CD4-positive, alpha-beta T cell treated with Interleukin-1 beta for 1 hour (primary cell): ENCODE measurements at regions not wholly inside any gene's neighbourhood (a gene's known extent, or its start where the extent isn't known, plus 50 kb on each side); places are given as distances from the start of the nearest gene placed in this dataset.
"Not testable (repeated sequence)": the region's sequence is repeated elsewhere in the genome, so short reads cannot be mapped to it uniquely, and the experiment has no call there.

Source experiments
- DNase-seq, 2 donors: peaks; one replicate each; pipeline ENCODE4 v3.0.0-alpha.2; 2020 to 2022

DNA sequence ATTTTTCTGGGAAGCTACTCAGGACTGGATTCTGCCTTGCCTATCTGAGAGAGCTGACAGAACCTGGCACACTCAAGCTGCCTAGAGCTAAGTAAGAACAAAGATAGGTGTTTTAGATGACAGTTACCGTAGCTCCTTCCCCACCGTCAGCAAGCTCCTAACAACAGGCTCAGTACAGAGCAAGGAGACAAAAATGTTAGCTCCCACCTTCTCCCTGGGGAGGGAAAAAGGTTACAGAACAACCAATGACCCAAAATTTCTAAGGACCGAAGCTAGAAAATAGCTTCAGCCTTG lies 1058.2 kb upstream of the PCDH20 start:
- no peak for DNase-seq

DNA sequence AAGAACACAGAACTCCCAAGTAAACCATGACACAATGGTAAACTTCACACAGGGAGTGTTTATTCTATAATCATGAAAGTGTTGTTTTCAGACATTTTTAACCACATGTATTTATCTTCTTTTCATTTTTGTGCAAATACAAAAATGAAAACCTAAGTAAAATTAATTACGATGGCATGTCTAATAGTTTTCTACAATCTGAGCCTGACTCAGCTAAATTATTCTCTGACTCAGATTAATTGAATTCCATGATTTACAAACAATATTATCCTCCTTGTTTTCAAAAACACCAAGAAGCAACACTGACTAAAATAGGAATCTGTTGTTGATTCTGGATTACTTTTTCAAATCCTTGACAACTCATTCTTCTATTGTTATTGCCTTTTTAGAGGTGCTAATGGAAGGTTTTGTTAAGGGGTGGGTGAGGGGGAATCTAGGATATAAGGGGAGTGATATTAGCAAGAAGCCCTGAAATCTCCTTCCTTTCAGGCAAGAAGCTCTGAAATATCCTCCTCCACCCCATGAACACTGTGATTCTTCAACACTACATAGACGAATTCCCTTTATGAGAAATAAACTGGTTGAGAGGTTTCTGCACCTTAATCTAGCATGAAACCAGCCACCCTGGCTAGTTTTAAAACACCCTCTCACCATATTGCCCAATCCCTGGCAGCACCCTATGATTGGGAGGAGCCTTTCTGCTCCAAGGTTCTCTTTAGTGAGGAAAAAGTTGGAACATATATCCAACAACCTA lies 1057.7 kb upstream of the PCDH20 start:
- no peak for DNase-seq

DNA sequence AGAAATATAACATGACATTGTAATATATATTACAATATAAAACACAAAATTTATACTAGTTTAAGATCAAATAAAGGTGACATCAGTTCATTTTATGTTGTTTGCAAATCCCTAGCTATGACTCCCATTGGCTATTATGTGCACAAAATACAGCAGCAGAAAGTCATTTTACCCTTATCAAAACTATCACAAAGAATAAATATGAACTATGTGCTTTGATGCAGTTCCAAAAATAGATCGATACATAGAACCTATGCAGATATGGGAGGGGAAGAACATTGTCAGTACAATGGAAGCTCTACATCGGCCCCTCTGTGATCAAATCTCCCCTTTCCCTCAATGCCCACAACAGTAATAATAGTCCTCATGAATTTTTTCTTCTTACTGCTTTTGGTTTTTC lies 1038.1 kb upstream of the PCDH20 start:
- DNase-seq = no peak

DNA sequence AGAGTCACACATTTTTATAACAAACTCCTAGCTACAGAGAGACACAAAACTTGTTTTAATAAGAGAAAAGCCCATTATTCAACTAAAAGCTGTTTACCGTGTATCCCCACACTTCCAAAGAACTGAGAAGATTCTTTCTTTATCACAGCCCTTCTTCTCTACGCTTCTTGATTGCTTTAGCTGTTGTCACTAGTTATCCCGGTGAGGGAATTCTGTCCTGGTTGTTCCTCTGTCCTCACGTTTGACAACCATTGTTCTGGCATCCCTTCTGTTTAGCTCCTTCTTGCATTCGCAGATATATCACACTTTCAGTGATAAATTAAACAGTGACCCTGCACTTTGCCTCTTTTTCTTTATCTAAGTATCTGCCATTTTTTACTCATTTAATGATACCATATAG lies 1035.1 kb upstream of the PCDH20 start:
- DNase-seq = no peak

DNA sequence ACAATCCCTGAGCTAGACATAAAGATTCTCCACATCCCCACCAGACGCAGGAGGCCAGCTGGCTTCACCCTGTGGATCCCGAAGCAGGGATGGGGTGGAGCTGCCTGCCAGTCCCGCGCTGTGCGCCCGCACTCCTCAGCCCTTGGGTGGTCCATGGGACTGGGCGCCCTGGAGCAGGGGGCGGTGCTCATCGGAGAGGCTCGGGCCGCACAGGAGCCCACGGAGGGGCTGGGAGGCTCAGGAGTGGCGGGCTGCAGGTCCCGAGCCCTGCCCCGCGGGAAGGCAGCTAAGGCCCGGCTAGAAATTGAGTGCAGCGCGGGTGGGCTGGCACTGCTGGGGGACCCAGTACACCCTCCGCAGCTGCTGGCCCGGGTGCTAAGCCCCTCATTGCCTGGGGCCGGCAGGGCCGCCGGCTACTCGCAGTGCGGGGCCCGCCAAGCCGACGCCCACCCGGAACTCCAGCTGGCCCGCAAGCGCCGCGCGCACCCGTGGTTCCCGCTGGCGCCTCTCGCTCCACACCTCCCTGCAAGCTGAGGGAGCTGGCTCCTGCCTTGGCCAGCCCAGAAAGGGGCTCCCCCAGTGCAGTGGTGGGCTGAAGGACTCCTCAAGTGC lies 1032.2 kb upstream of the PCDH20 start:
- not testable (repeated sequence) for DNase-seq

DNA sequence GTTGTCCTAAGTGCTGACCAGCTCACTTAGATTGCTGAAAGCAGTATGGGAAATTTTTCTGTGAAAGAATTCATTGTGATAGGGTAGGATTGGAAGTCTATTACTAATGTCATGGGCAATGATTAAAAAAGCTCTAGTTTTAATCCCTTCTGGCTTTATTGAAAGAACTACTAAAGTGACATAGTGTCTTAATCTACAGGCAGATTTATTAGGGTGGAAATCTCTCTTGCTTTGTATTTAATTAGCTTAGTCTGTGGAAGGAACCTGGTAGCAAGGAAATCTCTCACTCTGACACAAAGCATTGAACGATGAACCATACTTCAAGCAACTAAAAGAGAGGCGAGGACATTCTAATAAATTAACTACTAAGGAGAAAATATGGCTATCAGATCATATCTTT lies 1029.2 kb upstream of the PCDH20 start:
- no peak for DNase-seq

DNA sequence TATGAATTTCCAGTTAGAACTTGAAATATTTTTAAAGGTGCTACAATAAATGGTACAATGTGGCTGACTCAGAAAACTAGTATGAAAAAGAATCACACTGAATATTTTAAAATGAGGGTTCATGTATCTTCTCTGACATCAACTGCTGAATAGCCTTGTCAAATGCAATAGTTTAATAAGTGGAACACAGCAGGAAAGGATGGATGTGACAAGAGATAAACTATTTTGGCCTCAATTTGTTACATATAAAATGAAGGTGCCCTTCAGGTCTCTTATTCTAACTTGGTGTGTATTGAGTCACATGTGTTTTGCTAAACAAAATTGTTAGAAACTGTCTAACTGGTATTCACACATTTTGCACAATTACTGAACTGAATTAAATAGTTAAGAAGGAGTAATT lies 1018.4 kb upstream of the PCDH20 start:
- no peak for DNase-seq

DNA sequence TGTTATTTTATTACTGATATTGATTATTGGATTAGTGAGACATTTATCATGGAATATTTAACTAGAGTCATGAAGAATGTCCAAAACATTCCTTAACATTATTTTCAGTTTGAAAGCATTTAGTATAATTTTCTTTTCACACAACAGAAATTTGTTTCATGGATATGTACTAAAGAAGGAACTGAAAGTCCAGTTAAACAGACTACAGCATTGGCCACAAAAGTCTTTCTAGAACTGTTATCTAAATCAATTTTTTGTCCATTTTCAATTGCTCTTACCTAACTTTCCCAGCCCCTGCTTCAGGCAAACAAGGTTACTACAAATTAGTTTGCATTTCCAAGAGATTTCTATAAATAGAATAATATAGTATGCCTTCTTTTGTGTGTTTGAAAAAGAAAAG lies 1018.0 kb upstream of the PCDH20 start:
- DNase-seq = no peak

DNA sequence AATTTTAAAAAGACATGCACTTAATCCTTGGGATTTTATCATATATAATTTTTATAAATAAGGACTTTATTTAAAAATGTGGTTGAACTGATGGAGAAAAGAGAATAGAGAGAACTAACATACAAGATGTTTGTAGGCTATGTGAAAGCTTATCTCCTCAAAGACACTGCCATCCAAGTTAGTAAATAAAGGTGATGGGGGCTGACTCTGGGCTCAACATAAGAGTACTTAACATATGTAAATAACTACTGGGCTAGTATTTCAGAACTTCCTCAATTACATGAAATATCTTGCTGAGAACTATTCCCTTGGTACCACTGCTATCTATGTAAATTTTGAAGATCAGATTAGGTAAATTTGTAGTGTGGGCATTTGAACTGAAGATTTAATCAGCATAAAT lies 1017.3 kb upstream of the PCDH20 start:
- DNase-seq = no peak

DNA sequence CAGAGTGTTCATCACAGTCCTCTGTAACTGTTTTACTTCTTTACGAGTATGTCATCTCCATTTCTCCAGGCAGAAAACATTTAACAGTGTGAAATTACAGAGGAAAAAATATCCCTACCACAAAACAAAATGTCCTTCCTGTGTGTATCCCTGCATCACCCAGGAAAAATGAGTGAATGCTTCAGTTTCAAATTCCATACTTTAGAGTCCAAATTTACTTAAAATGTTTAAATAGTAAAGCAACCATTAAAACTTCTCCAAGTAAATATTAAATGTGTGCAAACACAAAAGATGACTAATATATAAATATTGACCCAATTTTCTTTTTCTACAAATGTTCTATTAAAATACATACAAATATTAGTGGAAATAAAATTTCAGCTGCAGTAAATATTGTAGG lies 1016.6 kb upstream of the PCDH20 start:
- no peak for DNase-seq

DNA sequence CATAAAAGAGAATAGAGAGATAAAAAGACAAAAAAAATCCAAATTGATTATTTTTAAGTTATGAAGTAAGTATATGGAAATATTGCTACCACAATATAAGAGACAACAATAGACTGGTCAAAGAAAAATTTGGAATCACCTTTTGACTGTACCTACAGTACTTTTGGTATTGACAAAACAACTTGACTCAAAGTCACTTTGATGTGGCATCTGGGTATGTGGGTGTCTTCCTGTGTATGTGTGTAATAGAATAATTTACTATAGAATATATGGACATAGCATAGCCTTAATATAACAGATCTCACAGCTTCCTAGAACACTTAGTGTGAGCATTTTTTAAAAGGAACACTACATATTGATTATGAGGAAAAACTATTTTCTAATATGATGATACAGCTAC lies 1016.2 kb upstream of the PCDH20 start:
- no peak for DNase-seq

DNA sequence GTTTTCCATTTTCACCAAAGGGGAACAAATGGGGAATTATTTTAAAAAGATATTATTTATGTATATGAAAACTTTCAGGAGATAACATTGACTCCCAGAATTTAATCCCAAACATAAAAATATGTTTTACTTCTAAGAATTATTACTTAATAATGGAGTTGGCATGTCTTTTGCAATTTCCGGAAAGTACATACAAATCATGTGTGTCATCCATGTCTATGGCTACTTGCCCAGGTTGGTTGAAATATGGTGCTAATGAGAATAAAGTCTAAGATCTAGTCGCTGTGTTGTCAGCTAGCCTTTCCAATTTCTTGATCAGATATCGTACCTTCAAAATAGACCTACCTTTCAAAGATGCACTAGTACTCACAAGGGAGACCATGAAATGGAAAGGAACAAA lies 1003.2 kb upstream of the PCDH20 start:
- no peak for DNase-seq

DNA sequence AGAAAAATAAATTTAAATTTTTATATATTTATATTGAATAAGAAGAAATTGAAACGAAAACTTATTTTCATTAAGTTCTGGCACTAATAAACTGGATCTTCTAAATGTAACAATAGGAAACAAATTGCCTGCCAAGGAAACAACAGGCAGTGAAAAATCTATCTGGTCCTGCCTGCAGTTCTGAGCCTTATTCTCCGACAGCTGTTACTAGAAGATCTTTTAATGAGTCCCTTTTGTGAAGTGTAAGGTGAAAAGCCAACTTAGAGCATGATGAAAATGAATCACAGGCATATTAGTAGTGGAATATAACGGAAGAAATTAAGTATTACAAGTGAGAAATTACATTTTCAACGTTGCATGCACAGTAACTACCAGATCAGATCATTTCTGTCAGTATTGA lies 1002.7 kb upstream of the PCDH20 start:
- DNase-seq = no peak

DNA sequence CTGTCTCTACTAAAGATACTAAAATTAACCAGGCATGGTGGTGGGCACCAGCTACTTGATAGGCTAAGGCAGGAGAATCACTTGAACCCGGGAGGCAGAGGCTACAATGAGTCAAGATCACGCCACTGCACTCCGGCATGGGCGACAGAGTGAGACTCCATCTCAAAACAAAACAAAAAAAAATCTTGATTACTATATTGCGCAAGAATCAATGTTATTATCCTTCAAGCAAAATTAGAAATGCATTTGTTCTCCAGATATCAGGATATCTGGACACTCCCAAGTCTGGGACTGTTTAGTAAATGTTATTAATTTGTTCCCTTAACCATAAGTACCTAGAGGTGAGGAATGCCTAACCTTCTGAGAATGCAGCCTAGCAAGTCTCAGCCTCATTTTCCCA lies 992.2 kb upstream of the PCDH20 start:
- DNase-seq = no peak

DNA sequence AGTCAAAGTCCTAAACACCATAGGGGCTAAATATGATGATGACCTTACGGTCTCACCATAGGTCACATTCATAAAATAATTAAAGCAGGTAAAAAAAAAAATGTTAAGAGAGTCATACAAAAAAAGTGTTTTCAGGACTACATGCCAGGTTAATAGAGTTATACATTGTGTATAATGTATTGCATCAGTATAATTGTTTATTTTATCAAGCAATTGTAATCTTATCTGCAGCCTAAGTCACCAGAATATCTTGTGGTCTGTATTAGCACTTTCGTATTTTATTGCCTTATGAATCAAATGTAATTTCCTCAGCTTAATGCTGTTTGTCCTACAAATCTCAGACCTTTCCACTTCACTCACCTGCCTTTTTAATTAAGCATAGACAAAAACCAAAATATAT lies 972.9 kb upstream of the PCDH20 start:
- no peak for DNase-seq

DNA sequence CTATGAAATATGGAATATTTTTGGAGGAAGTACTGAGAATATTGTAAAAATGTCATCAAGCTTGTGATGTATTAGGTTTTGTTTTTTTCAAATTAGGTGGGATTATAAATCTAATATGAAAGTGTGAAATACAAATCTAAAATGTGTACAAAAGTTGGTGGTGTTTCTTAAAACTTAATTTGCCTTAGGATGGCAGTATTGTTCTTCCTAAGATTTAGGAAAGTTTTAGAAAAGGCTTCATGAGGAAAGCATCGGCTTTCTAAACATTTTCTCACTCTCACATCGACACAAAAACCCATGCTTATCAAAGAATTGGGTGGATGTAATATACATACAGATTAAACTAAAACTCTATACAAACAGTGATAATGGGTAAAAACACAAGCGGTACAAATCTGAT lies 972.0 kb upstream of the PCDH20 start:
- no peak for DNase-seq

DNA sequence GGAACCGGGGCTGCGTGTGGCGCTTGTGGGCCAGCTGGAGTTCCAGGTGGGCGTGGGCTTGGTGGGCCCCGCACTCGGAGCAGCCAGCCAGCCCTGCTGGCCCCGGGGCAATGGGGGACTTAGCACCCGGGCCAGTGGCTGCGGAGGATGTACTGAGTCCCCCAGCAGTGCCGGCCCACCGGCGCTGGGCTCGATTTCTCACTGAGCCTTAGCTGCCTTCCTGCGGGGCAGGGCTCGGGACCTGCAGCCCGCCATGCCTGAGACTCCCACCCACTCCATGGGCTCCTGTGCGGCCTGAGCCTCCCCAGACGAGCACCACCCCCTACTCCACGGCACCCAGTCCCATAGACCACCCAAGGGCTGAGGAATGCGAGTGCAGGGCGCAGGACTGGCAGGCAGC lies 963.6 kb upstream of the PCDH20 start:
- not testable (repeated sequence) for DNase-seq

DNA sequence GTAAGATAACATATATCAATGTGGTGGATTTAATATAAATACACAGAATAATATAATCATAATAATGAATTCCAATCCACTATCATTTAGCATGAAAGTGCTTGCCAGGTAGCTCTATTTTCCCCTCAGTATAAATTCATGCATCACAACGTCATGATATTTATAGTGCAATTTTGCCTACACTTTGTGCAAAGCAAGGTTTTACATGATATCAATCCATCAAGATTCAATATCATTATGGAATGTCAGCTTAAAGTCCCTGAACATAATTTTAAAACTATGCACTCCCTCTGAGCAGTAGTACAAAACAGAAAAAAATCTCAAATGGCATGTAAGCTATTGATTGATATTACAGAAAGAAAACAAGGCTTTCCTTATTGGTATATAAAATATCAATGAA lies 962.2 kb upstream of the PCDH20 start:
- no peak for DNase-seq

DNA sequence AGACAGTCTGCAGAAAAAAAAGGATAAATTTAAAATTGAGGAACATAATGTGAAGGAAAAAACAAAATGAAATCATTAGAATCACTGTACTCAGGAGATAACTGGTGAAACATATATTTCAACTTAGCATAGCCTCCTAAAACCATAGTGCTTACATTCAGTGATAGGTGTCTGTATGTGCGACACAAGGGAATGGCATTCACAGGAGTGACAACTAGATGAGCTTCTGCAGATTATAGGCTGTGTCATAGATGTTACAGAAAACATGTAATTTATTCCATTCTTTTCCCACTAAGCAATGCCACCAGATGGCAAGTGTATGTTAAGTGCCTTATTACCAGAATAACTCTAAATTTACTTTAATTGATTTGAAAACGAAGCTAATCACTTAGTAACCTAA lies 960.0 kb upstream of the PCDH20 start:
- no peak for DNase-seq

DNA sequence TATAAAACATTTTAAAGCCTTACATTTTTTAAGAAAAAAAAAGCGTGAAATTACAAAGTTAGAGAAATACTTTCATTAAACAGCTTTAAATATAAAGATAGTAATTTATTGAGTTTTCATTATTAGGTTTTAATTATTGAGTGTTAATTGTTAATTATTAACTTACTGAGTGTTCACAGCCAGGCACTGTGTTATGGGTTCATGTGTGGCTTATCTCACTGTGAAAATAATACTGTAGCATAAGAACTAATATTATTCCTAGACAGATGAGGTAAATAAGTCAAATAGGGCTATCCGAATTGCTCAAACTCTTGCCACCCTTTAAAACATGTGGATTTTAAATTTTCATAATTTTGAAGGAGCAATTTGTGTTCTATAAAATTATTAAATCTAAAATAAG lies 956.1 kb upstream of the PCDH20 start:
- DNase-seq = no peak

DNA sequence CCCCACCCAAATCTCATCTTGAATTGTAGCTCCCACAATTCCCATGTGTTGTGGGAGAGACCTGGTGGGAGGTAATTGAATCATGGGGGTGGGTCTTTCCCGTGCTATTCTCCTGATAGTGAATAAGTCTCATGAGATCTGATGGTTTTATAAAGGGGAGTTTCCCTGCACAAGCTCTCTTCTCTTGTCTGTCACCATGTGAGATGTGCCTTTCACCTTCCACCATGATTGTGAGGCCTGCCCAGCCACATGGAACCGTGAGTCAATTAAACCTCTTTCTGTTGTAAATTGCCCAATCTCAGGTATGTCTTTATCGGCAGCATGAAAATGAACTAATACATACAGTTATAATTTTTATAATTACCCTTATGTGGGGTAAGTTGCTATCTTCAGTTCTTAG lies 952.3 kb upstream of the PCDH20 start:
- DNase-seq = not testable (repeated sequence)

DNA sequence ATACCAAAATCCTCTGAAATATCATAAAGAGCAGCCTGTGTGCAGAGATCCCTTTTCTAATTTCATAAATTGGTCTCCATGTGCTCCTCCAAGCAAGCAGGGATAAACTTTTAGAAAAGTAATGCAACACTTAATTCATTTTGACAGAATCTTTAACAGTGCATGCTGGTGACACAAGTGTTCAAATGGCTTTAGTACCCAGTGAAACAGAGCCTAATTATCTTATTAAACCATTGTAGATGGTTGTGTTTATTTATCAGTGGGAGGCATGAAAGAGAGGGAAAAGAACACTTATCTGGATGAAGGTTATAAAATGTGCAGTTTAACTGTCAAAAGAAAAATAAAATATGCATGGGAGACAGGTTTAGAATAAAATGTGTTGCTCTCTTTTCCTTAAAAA lies 945.0 kb upstream of the PCDH20 start:
- DNase-seq = no peak

DNA sequence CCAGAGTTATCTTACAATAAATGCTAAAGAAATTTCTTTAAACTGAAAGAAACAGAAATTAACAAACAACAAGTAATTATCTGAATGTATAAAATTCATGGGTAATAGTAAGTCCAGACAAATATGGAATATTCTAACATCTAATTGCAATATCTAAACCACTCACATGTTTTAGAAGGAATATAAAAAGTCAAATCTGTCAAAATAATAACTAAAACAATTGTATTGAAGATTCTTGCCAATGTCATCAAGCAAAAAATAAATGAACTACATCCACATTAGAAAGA lies 942.9 kb upstream of the PCDH20 start:
- no peak for DNase-seq

DNA sequence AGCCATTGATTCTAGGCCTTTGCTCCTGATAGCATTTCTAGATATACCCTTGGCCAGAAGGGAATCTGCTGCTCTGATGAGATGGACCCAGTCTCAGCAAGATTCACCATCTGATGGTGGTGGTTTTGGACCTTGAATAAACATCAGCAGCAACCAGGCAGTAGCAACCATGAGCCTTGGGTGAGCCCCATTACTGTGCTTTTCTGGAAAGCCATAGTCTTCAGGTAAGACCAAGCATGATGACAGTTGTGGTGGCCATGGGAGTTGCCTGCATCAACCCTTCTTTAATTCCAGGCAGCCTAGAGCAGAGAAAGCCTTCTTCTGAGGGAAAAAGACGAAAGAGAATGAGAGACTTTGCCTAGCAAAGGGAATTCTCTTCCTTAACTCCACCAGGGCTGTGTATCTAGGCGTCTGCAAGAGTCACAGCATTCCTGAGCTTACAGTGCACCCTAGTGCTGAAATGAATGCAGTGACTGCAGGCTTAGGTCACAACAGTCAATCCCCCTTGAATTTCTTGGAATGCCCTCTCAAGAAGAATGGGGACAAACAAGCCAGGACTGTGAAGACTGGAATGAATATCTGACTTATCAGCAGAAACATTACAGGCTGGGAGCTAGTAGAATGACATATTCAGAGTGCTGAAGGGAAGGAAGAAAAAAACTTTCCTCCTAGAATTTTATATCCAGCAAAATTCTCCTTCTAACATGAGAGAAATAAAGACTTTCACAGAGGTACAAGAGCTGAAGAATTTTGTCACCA lies 942.4 kb upstream of the PCDH20 start:
- DNase-seq = no peak

DNA sequence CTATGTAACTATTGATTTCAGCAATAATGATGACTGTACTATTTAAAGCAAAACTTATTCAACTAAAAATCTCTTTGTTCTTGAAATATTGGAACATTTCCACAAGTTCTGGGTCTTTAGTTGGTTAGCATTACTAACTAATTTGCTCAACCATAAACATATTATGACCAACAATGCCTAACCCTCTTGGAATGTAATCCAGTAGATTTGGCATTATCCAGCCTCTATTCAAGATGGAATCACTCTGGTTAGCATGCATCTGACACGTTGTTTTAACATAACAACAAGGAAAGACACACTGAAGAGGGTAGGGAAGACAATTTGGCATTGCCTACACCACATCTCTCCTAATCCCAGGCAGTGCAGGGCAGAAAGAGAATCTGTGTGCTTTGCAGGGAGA lies 941.3 kb upstream of the PCDH20 start:
- no peak for DNase-seq
